Esophagus squamous epithelium (tissue), 5 donors: ENCODE measurements at regions not wholly inside any gene's neighbourhood (a gene's known extent, or its start where the extent isn't known, plus 50 kb on each side); places are given as distances from the start of the nearest gene placed in this dataset.

Experiments used
- DNase-seq: peaks from one replicate; lab custom pipeline; 2025; lab: John Stamatoyannopoulos, UW
- H3K27ac ChIP-seq, 4 donors: fragments of 200-600 bp; sonication (generic); one replicate each; pipeline ENCODE4 v1.5.1; 2016 to 2019; ENCODE audit warnings: mild to moderate bottlenecking in 1 of 4
- H3K27me3 ChIP-seq, 4 donors: fragments of 200-600 bp; sonication (generic); 1 replicate in 3 of 4; 2 replicates in 1 of 4; pipeline versions ENCODE4 v1.5.1 to v1.6.0; 2017 to 2021; ENCODE audit warnings: antibody characterized with exemption in 1 of 4
- H3K36me3 ChIP-seq, 3 donors: fragments of 200-600 bp; sonication (generic); one replicate each; pipeline ENCODE4 v1.5.1; 2016 to 2019
- H3K4me1 ChIP-seq, 3 donors: fragments of 200-600 bp; sonication (generic); one replicate each; pipeline ENCODE4 v1.5.1; 2017 to 2019
- H3K4me3 ChIP-seq, 4 donors: fragments of 200-600 bp; sonication (generic); 1 replicate in 3 of 4; 2 replicates in 1 of 4; pipeline ENCODE4 v1.5.1; 2016 to 2019; ENCODE audit warnings: mild to moderate bottlenecking in 2 of 4, moderate library complexity in 1 of 4
- H3K9me3 ChIP-seq, 3 donors: fragments of 200-600 bp; sonication (generic); one replicate each; pipeline ENCODE4 v1.5.1; 2016 to 2019
- CTCF ChIP-seq, 6 experiments: fragments of 450-650 bp in 4 of 6; fragments of 200-600 bp in 2 of 6; sonication (generic) in 2 of 6; IDR thresholded peaks; one replicate each; pipeline ENCODE4 v1.5.1; 2016 to 2019; ENCODE audit warnings: antibody characterized with exemption in 6 of 6, mild to moderate bottlenecking in 4 of 6, moderate library complexity in 4 of 6
- POLR2A ChIP-seq, 4 donors: fragments of 450-650 bp; IDR thresholded peaks; one replicate each; pipeline ENCODE4 v1.6.1; 2017; ENCODE audit warnings: antibody characterized with exemption in 4 of 4, mild to moderate bottlenecking in 4 of 4, moderate library complexity in 3 of 4
- WGBS, 2 donors: methylation state at CpG; one replicate each; pipeline ENCODE4 v1.1.5; 2018; 5-methylcytosine and 5-hydroxymethylcytosine counted together
- intact Hi-C: fragments of 100-400 bp; cut with DNase I; formaldehyde crosslinking; loops from one replicate; pipeline ENCODE4 v1.15.0; 2022
- donor health status: DM: yes; HTN: yes; CAD: no.

GRCh38 chr4:149965206-149965605 is 113.0 kb upstream of the DCLK2 start:
- no peak overlapping the region for H3K4me3 ChIP-seq
- TF ChIP-seq POLR2A (IDR thresholded peaks at IDR 0.05) (no peak), CTCF (IDR thresholded peaks at IDR 0.05) (no peak)
- H3K36me3 ChIP-seq: no peaks in the 10 kb centered on the region
- 52% methylated on average over 2 of the region's 2 CpGs for WGBS, 2 donors
- H3K4me1 ChIP-seq: no peaks in the 10 kb centered on the region
- DNase-seq: no peak
- H3K27me3 ChIP-seq: no peaks in the 10 kb centered on the region
- intact Hi-C loops: no loop called here
- H3K27ac ChIP-seq: no peak overlapping the region
- no peaks in the 10 kb centered on the region for H3K9me3 ChIP-seq

GRCh38 chr4:149972407-149972806 is 105.8 kb upstream of the DCLK2 start:
- Histone ChIP-seq H3K36me3 (no peaks in the 10 kb centered on the region), H3K27me3 (no peaks in the 10 kb centered on the region), H3K9me3 (no peaks in the 10 kb centered on the region), H3K27ac (no peak overlapping the region), H3K4me3 (no peak overlapping the region), H3K4me1 (no peaks in the 10 kb centered on the region)
- no peak for DNase-seq
- WGBS, 2 donors: 37 to 41% methylated on average over 2 of the region's 2 CpGs
- TF ChIP-seq CTCF (IDR thresholded peaks at IDR 0.05) (no peak), POLR2A (IDR thresholded peaks at IDR 0.05) (no peak)
- intact Hi-C loops: no loop called here

DNA sequence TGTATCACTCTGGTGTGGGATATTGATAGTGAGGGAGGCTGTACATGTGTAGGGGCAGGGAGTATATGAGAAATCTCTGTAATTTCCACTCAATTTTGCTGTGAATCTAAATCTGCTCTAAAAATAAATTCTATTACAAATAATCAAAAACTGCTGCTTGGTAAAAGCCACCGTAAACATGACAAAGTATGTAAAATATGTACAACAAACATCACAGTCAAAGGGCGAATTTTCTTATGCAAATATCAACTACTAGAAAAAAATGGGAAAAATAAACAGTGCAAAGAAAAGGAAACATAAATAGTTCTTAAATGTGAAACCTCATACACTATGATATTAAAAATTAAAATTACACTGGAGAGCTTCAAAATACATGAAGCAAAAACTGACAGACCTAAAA is 105.1 kb upstream of the DCLK2 start:
- no peak overlapping the region for H3K27ac ChIP-seq
- intact Hi-C loops: no loop called here
- H3K36me3 ChIP-seq: no peaks in the 10 kb centered on the region
- DNase-seq: no peak
- H3K4me1 ChIP-seq: no peaks in the 10 kb centered on the region
- WGBS, 2 donors: 69 to 76% methylated on average over 2 of the region's 2 CpGs
- no peak for TF ChIP-seq CTCF (IDR thresholded peaks at IDR 0.05)
- no peak for TF ChIP-seq POLR2A (IDR thresholded peaks at IDR 0.05)
- H3K4me3 ChIP-seq: no peak overlapping the region
- no peaks in the 10 kb centered on the region for H3K27me3 ChIP-seq
- no peaks in the 10 kb centered on the region for H3K9me3 ChIP-seq

- intact Hi-C loops: no loop called here
- Histone ChIP-seq H3K9me3 (no peaks in the 10 kb centered on the region), H3K27ac (no peak overlapping the region), H3K4me3 (no peak overlapping the region), H3K27me3 (no peaks in the 10 kb centered on the region), H3K4me1 (no peaks in the 10 kb centered on the region), H3K36me3 (no peaks in the 10 kb centered on the region)
- DNase-seq: no peak
- TF ChIP-seq CTCF (IDR thresholded peaks at IDR 0.05): no peak
- WGBS, 2 donors: 72 to 76% methylated on average over 1 of the region's 1 CpG
These were observed 103.1 kb upstream of the DCLK2 start for GRCh38 chr4:149975172-149975571.

DNA sequence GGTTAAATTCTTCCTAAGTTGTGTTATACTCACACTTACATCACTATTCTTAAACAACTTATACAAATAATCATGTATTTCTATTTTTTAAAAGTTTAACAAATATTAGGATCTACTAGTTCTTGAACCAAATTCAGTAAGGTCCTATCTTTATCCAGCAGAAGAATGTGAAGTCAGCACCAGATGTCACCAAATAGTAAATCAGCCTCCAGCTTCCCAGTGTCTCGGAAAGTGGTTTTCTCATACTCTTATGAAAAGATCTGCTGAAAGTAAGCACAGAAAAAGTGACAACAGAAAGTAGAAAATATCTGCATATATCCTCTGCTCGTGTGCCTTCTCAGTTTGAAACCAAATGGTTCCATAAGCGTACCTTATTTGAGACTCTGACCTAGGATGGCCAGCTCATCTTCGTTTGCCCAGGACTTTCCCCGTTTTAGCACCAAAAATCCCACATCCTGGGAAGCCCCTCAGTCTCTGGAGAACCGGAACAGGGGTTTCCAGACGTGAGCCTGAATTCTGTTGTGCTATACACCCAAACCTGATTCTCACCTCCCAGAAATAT is 98.0 kb upstream of the DCLK2 start:
- Histone ChIP-seq H3K9me3 (no peaks in the 10 kb centered on the region), H3K36me3 (no peaks in the 10 kb centered on the region), H3K27ac (no peak overlapping the region), H3K4me3 (no peak overlapping the region), H3K27me3 (no peaks in the 10 kb centered on the region), H3K4me1 (no peaks in the 10 kb centered on the region)
- 58 to 61% methylated on average over 7 of the region's 7 CpGs for WGBS, 2 donors
- intact Hi-C loops: no loop called here
- no peak for DNase-seq
- TF ChIP-seq POLR2A (IDR thresholded peaks at IDR 0.05) (no peak), CTCF (IDR thresholded peaks at IDR 0.05) (no peak)
